Lower lobe of right lung (tissue), 2 donors: ENCODE measurements at regions not wholly inside any gene's neighbourhood (a gene's known extent, or its start where the extent isn't known, plus 50 kb on each side); places are given as distances from the start of the nearest gene placed in this dataset.

ENCODE experiments used
- ATAC-seq, 2 donors: fragments of 200-7000 bp; cut with Tn5 transposase; one replicate each; pipeline ENCODE4 v1.9.1; 2020 to 2022; ENCODE audit warnings: mild to moderate bottlenecking in 2 of 2, moderate library complexity in 2 of 2
- DNase-seq: peaks from one replicate; pipeline ENCODE4 v3.0.0-alpha.2; 2020
- H3K27ac ChIP-seq: fragments of 200-600 bp; one replicate; pipeline ENCODE4 v1.8.0; 2022
- H3K27me3 ChIP-seq: fragments of 200-600 bp; one replicate; pipeline ENCODE4 v1.8.0; 2022; ENCODE audit warnings: low read depth
- H3K36me3 ChIP-seq: fragments of 200-600 bp; one replicate; pipeline ENCODE4 v1.8.0; 2022; ENCODE audit warnings: mild to moderate bottlenecking
- H3K4me1 ChIP-seq: fragments of 200-600 bp; one replicate; pipeline ENCODE4 v1.8.0; 2022
- H3K4me3 ChIP-seq: fragments of 200-600 bp; one replicate; pipeline ENCODE4 v1.8.0; 2022; ENCODE audit warnings: mild to moderate bottlenecking
- H3K9me3 ChIP-seq: fragments of 200-600 bp; one replicate; pipeline ENCODE4 v1.8.0; 2022
- CTCF ChIP-seq: fragments of 200-600 bp; IDR thresholded peaks from one replicate; pipeline ENCODE4 v1.8.0; 2022; ENCODE audit warnings: antibody characterized with exemption, mild to moderate bottlenecking
- intact Hi-C: fragments of 100-400 bp; cut with DNase I; formaldehyde crosslinking; loops from one replicate; pipeline ENCODE4 v1.11.0; 2022
- donor health status: DM: no; HTN: yes; CAD: no; lungs with severe emphysema.

- Histone ChIP-seq H3K9me3 (no peaks in the 10 kb centered on the region), H3K27ac (no peak overlapping the region), H3K4me3 (no peak overlapping the region), H3K4me1 (no peaks in the 10 kb centered on the region), H3K36me3 (no peaks in the 10 kb centered on the region), H3K27me3 (no peaks in the 10 kb centered on the region)
- no peak for DNase-seq
- TF ChIP-seq CTCF, result no peak
- intact Hi-C loops, result no loop called here
- ATAC-seq, result no peak
These were observed 720.4 kb downstream of the RERGL start for GRCh38 chr12:17369556-17369955.

DNA sequence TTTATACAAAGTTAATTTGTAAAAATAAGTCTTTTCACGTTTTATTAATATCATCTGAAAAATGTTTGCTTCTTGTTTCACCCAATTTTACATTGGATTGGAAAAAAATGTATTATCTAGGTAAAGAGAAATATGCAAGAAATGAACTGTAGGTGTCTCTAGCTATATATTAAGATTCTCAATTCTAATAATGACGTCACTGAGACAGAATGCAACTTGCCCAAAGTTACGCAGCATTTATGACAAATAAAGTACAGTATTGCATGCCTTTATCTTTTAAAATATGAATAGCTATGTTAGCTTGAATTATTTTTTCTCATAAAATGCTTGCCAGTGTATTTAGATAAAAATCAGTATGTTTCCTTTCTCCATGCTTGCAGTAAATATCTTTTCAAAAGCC is 728.8 kb downstream of the RERGL start:
- H3K27ac ChIP-seq, result no peak overlapping the region
- no peak for TF ChIP-seq CTCF
- H3K36me3 ChIP-seq, result no peaks in the 10 kb centered on the region
- intact Hi-C loops, result no loop called here
- no peak overlapping the region for H3K4me3 ChIP-seq
- H3K9me3 ChIP-seq, result no peaks in the 10 kb centered on the region
- ATAC-seq (no peak), DNase-seq (no peak)
- H3K27me3 ChIP-seq, result no peaks in the 10 kb centered on the region
- no peaks in the 10 kb centered on the region for H3K4me1 ChIP-seq

- no peak for DNase-seq
- no peak for TF ChIP-seq CTCF
These were observed 731.2 kb downstream of the RERGL start for GRCh38 chr12:17358835-17359234.

GRCh38 chr12:17357396-17357795 is 732.6 kb downstream of the RERGL start:
- no peak overlapping the region for H3K4me3 ChIP-seq
- ATAC-seq, result no peak
- intact Hi-C loops, result no loop called here
- TF ChIP-seq CTCF, result no peak
- DNase-seq, result no peak
- no peaks in the 10 kb centered on the region for H3K27me3 ChIP-seq
- no peaks in the 10 kb centered on the region for H3K9me3 ChIP-seq
- H3K4me1 ChIP-seq, result no peaks in the 10 kb centered on the region
- no peaks in the 10 kb centered on the region for H3K36me3 ChIP-seq
- H3K27ac ChIP-seq, result no peak overlapping the region

More at GRCh38 chr12:17358835-17359234, 731.2 kb downstream of the RERGL start:
- intact Hi-C loops, result no loop called here
- no peak for ATAC-seq
- no peaks in the 10 kb centered on the region for H3K27me3 ChIP-seq
- H3K4me3 ChIP-seq, result no peak overlapping the region
- H3K36me3 ChIP-seq, result no peaks in the 10 kb centered on the region
- H3K4me1 ChIP-seq, result no peaks in the 10 kb centered on the region
- H3K27ac ChIP-seq, result no peak overlapping the region
- no peaks in the 10 kb centered on the region for H3K9me3 ChIP-seq

GRCh38 chr12:17352164-17352563 is 737.8 kb downstream of the RERGL start:
- no peaks in the 10 kb centered on the region for H3K4me1 ChIP-seq
- H3K27ac ChIP-seq, result no peak overlapping the region
- no peaks in the 10 kb centered on the region for H3K9me3 ChIP-seq
- DNase-seq, result no peak
- no peaks in the 10 kb centered on the region for H3K27me3 ChIP-seq
- intact Hi-C loops, result no loop called here
- ATAC-seq, result no peak
- no peak overlapping the region for H3K4me3 ChIP-seq
- TF ChIP-seq CTCF, result no peak
- no peaks in the 10 kb centered on the region for H3K36me3 ChIP-seq

- no peak for TF ChIP-seq CTCF
- no peak for ATAC-seq
- Histone ChIP-seq H3K4me1 (no peaks in the 10 kb centered on the region), H3K27me3 (no peaks in the 10 kb centered on the region), H3K9me3 (no peaks in the 10 kb centered on the region), H3K4me3 (no peak overlapping the region), H3K27ac (no peak overlapping the region), H3K36me3 (no peaks in the 10 kb centered on the region)
- DNase-seq, result no peak
- intact Hi-C loops, result no loop called here
These were observed 741.7 kb downstream of the RERGL start for GRCh38 chr12:17348311-17348710.
